Glutamatergic neuron (in vitro differentiated cells): ENCODE measurements at regions not wholly inside any gene's neighbourhood (a gene's known extent, or its start where the extent isn't known, plus 50 kb on each side); places are given as distances from the start of the nearest gene placed in this dataset.

Experiments
- DNase-seq: peaks from one replicate; pipeline ENCODE4 v3.0.0; 2022
- H3K27ac Mint-ChIP-seq: one replicate; pipeline ENCODE4 v1.8.0; 2020; ENCODE audit warnings: mild to moderate bottlenecking, mixed read lengths, inconsistent platforms; ENCODE audit not compliant: unreplicated experiment
- H3K27me3 Mint-ChIP-seq: one replicate; pipeline ENCODE4 v1.8.0; 2020; ENCODE audit warnings: mild to moderate bottlenecking, moderate library complexity, mixed read lengths, inconsistent platforms; ENCODE audit not compliant: unreplicated experiment
- H3K36me3 Mint-ChIP-seq: one replicate; pipeline ENCODE4 v1.8.0; 2020; ENCODE audit warnings: mild to moderate bottlenecking, mixed read lengths, inconsistent platforms; ENCODE audit not compliant: unreplicated experiment
- H3K4me1 Mint-ChIP-seq: one replicate; pipeline ENCODE4 v1.8.0; 2020; ENCODE audit warnings: mild to moderate bottlenecking, low read depth, mixed read lengths, inconsistent platforms; ENCODE audit not compliant: unreplicated experiment
- H3K4me3 Mint-ChIP-seq: one replicate; pipeline ENCODE4 v1.8.0; 2020; ENCODE audit warnings: mild to moderate bottlenecking, mixed read lengths, inconsistent platforms; ENCODE audit not compliant: unreplicated experiment
- H3K9me3 Mint-ChIP-seq: one replicate; pipeline ENCODE4 v1.8.0; 2020; ENCODE audit warnings: mild to moderate bottlenecking, moderate library complexity, mixed read lengths, inconsistent platforms; ENCODE audit not compliant: unreplicated experiment
- TF ChIP-seq, protein P1 (sequence below): fragments of 200-600 bp; sonication (generic); IDR thresholded peaks from one replicate; pipeline ENCODE4 v1.5.0; 2021; ENCODE audit not compliant: partially characterized antibody, unreplicated experiment

DNA sequence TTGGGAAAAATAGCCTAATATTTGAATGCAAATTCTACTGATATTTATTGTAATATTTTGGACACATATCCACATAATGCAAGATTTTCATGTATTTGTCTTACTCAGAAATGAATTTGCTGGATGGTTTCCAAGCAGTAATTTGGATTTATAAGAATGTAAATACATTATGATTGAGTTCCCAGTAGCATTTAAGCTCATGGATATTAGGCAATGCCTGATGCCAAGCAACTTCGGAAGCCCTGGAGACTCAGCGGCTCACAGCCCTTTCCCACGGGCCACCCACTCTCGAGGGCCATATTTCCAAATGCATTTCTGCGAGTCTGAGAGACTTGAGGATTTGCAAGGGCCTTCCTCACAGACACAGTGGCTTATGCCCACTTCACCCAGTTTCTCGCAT lies 62.1 kb upstream of the MYOCD start:
- TF ChIP-seq, protein P1, sequence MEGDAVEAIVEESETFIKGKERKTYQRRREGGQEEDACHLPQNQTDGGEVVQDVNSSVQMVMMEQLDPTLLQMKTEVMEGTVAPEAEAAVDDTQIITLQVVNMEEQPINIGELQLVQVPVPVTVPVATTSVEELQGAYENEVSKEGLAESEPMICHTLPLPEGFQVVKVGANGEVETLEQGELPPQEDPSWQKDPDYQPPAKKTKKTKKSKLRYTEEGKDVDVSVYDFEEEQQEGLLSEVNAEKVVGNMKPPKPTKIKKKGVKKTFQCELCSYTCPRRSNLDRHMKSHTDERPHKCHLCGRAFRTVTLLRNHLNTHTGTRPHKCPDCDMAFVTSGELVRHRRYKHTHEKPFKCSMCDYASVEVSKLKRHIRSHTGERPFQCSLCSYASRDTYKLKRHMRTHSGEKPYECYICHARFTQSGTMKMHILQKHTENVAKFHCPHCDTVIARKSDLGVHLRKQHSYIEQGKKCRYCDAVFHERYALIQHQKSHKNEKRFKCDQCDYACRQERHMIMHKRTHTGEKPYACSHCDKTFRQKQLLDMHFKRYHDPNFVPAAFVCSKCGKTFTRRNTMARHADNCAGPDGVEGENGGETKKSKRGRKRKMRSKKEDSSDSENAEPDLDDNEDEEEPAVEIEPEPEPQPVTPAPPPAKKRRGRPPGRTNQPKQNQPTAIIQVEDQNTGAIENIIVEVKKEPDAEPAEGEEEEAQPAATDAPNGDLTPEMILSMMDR: no peak
- H3K36me3 Mint-ChIP-seq: no peaks in the 10 kb centered on the region
- H3K4me3 Mint-ChIP-seq: no peak overlapping the region
- H3K4me1 Mint-ChIP-seq: peaks cover 7% of the 10 kb centered on the region
- DNase-seq: no peak
- H3K27ac Mint-ChIP-seq: no peak overlapping the region
- H3K27me3 Mint-ChIP-seq: no peaks in the 10 kb centered on the region
- no peaks in the 10 kb centered on the region for H3K9me3 Mint-ChIP-seq

DNA sequence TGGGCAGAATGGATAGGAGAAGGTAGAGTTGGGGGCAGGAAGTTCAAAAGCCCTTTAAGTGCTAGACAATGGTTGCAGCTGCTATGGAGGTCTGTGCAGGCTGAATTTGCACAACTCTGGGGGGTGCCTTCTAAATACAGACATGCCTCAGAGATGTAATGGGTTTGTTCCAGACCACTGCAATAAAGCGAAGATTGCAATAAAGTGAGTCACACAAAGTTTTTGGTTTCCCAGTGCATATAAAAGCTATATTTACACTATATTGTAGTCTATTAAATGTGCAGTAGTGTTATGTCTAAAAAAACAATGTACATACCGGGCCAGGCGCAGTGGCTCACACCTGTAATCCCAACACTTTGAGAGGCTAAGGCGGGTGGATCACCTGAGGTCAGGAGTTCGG lies 60.5 kb upstream of the MYOCD start:
- H3K36me3 Mint-ChIP-seq: no peaks in the 10 kb centered on the region
- DNase-seq: no peak
- H3K4me3 Mint-ChIP-seq: no peak overlapping the region
- no peaks in the 10 kb centered on the region for H3K27me3 Mint-ChIP-seq
- TF ChIP-seq, protein P1: no peak
- no peaks in the 10 kb centered on the region for H3K9me3 Mint-ChIP-seq
- peaks cover 2% of the 10 kb centered on the region for H3K4me1 Mint-ChIP-seq
- H3K27ac Mint-ChIP-seq: no peak overlapping the region

DNA sequence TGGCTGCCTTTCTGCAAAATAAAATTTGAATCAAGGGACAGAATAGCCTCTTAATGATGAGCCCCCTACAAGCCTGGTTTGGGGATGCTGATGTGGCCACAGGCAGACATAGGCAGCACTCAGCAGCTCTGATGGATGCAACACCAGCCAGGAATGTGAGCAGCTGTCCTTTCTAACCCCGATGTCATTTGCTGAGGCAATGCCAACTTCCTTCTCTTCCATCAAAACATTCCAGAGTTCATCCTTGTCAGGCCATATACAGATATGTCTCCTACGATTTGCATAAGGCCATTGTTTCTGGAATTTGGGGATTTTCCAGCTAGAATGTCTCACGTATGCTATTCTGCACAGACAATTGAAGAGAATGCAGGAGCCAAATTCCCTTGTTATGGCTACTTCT lies 52.1 kb upstream of the MYOCD start:
- Mint-ChIP-seq H3K9me3 (no peaks in the 10 kb centered on the region), H3K4me1 (no peaks in the 10 kb centered on the region), H3K4me3 (no peak overlapping the region), H3K27me3 (no peaks in the 10 kb centered on the region), H3K36me3 (no peaks in the 10 kb centered on the region), H3K27ac (no peak overlapping the region)
- TF ChIP-seq, protein P1: no peak
- DNase-seq: no peak
